ENCODE measurements at regions not wholly inside any gene's neighbourhood (a gene's known extent, or its start where the extent isn't known, plus 50 kb on each side); places are given as distances from the start of the nearest gene placed in this dataset.
"Not testable (repeated sequence)": the region's sequence is repeated elsewhere in the genome, so short reads cannot be mapped to it uniquely, and the experiment has no call there.

GRCh38 chr20:53645582-53645897, 51.9 kb upstream of the ZNF217 start:
- DNase-seq (ENCODE audit: low read depth in 2 of 2) = no peak

GRCh38 chr20:53644108-53644507, 50.5 kb upstream of the ZNF217 start:
- DNase-seq (ENCODE audit: low read depth in 2 of 2) = not testable (repeated sequence)
